ENCODE measurements at regions not wholly inside any gene's neighbourhood (a gene's known extent, or its start where the extent isn't known, plus 50 kb on each side); places are given as distances from the start of the nearest gene placed in this dataset.

- TF ChIP-seq CTCF (conservative IDR thresholded peaks at IDR 0.05; ENCODE audit: control insufficient read depth, insufficient read depth, low read depth, low read length): no peak
- no peak overlapping the region for H3K4me3 ChIP-seq (ENCODE audit: control insufficient read depth, low read depth, low read length)
- DNase-seq (ENCODE audit: low read depth): no peak
These were observed 199.6 kb downstream of the TJP1 start for GRCh38 chr15:29622637-29623036.

GRCh38 chr15:29621616-29622015 lies 200.7 kb downstream of the TJP1 start:
- no peak for DNase-seq (ENCODE audit: low read depth)
- H3K4me3 ChIP-seq (ENCODE audit: control insufficient read depth, low read depth, low read length): no peak overlapping the region
- TF ChIP-seq CTCF (conservative IDR thresholded peaks at IDR 0.05; ENCODE audit: control insufficient read depth, insufficient read depth, low read depth, low read length): no peak

- no peak overlapping the region for H3K4me3 ChIP-seq (ENCODE audit: control insufficient read depth, low read depth, low read length)
- no peak for DNase-seq (ENCODE audit: low read depth)
- no peak for TF ChIP-seq CTCF (conservative IDR thresholded peaks at IDR 0.05; ENCODE audit: control insufficient read depth, insufficient read depth, low read depth, low read length)
These were observed 203.7 kb downstream of the TJP1 start for GRCh38 chr15:29618586-29618985.

- DNase-seq (ENCODE audit: low read depth): no peak
- no peak for TF ChIP-seq CTCF (conservative IDR thresholded peaks at IDR 0.05; ENCODE audit: control insufficient read depth, insufficient read depth, low read depth, low read length)
- no peak overlapping the region for H3K4me3 ChIP-seq (ENCODE audit: control insufficient read depth, low read depth, low read length)
These were observed 205.8 kb downstream of the TJP1 start for GRCh38 chr15:29616512-29616911.

- no peak for DNase-seq (ENCODE audit: low read depth)
- TF ChIP-seq CTCF (conservative IDR thresholded peaks at IDR 0.05; ENCODE audit: control insufficient read depth, insufficient read depth, low read depth, low read length): no peak
- H3K4me3 ChIP-seq (ENCODE audit: control insufficient read depth, low read depth, low read length): no peak overlapping the region
These were observed 206.5 kb downstream of the TJP1 start for GRCh38 chr15:29615791-29616190.

GRCh38 chr15:29613951-29614382 lies 208.3 kb downstream of the TJP1 start:
- DNase-seq (ENCODE audit: low read depth): no peak
- H3K4me3 ChIP-seq (ENCODE audit: control insufficient read depth, low read depth, low read length): no peak overlapping the region
- no peak for TF ChIP-seq CTCF (conservative IDR thresholded peaks at IDR 0.05; ENCODE audit: control insufficient read depth, insufficient read depth, low read depth, low read length)

GRCh38 chr15:29612701-29613100 lies 209.6 kb downstream of the TJP1 start:
- DNase-seq (ENCODE audit: low read depth): no peak
- H3K4me3 ChIP-seq (ENCODE audit: control insufficient read depth, low read depth, low read length): no peak overlapping the region
- no peak for TF ChIP-seq CTCF (conservative IDR thresholded peaks at IDR 0.05; ENCODE audit: control insufficient read depth, insufficient read depth, low read depth, low read length)

All from fibroblast of mammary gland (primary cell).